ENCODE measurements at regions not wholly inside any gene's neighbourhood (a gene's known extent, or its start where the extent isn't known, plus 50 kb on each side); places are given as distances from the start of the nearest gene placed in this dataset.

DNA sequence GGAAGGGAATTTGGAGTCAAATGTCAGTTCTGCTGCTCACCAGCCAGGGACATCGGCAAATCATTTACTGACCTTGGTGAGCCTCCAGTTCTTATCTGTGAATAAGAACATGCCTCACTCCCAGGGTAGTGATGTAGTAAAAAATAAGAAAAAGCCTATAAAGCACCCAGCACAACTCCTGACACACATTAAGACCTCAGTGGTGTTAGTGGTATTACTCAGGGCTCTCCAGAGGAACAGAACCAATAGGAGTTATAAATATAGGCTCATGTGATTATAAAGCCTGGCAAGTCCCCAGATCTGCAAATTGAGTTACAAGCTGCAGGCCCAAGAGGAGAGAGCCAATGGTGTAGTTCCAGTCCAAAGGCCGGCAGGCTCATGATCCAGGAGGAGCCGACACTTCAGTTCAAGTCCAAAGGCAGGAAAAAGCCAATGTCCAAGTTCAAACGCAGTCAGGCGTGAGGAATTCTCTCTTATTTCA lies 71.3 kb upstream of the EYA2 start:
- DNase-seq (ENCODE audit: low spot score in 2 of 2), result no peak
- Histone ChIP-seq H3K9me3 (no peaks in the 10 kb centered on the region), H3K4me3 (no peak overlapping the region), H3K27ac (no peak overlapping the region), H3K4me1 (no peaks in the 10 kb centered on the region), H3K36me3 (no peaks in the 10 kb centered on the region), H3K27me3 (peaks cover 17% of the 10 kb centered on the region)
- WGBS, result 86% methylated on average over 5 of the region's 5 CpGs
- TF ChIP-seq EP300 (IDR thresholded peaks at IDR 0.05) (no peak), POLR2A (IDR thresholded peaks at IDR 0.05) (no peak), POLR2AphosphoS5 (IDR thresholded peaks at IDR 0.05) (no peak), CTCF (IDR thresholded peaks at IDR 0.05) (no peak)

GRCh38 chr20:46823753-46824152 lies 70.9 kb upstream of the EYA2 start:
- TF ChIP-seq POLR2AphosphoS5 (IDR thresholded peaks at IDR 0.05), result no peak
- TF ChIP-seq CTCF (IDR thresholded peaks at IDR 0.05), result no peak
- no peak for TF ChIP-seq EP300 (IDR thresholded peaks at IDR 0.05)
- TF ChIP-seq POLR2A (IDR thresholded peaks at IDR 0.05), result no peak
- Histone ChIP-seq H3K36me3 (no peaks in the 10 kb centered on the region), H3K9me3 (no peaks in the 10 kb centered on the region), H3K27me3 (peaks cover 19% of the 10 kb centered on the region), H3K27ac (no peak overlapping the region), H3K4me3 (no peak overlapping the region), H3K4me1 (no peaks in the 10 kb centered on the region)
- 65% methylated on average over 3 of the region's 3 CpGs for WGBS
- DNase-seq (ENCODE audit: low spot score in 2 of 2), result no peak

DNA sequence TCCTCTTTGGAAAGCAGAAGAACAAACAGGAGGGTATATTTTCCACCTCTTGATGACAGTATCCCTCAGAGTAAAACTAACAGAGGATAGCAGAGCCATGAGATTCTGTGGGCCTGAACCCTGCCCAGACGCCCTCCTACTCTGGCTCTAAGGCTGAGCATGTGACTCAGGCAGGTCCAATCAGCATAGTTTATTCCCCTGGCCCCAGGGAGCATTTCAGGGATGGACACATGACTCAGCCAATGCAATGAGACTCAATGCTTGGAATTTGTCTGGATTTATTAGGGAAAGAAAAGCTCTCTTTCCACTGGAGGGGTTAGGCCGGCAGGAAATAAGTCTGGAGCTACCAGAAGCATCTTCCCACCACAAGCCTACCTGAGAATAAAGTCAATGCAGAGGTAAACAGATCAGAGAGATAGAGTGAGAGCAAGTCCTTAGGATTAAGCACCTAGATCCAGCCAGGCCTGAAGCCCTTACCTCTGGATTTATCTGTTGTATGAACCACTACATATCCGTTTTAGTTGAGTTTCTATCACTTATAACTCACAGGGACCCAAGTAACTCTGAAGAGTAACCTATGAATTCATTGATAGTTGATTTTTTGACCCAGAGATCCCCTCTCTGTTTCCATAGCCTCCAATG lies 68.2 kb upstream of the EYA2 start:
- Histone ChIP-seq H3K4me3 (no peak overlapping the region), H3K9me3 (no peaks in the 10 kb centered on the region), H3K27ac (no peak overlapping the region), H3K27me3 (peaks cover 12% of the 10 kb centered on the region), H3K36me3 (no peaks in the 10 kb centered on the region), H3K4me1 (no peaks in the 10 kb centered on the region)
- 63% methylated on average over 3 of the region's 3 CpGs for WGBS
- TF ChIP-seq POLR2AphosphoS5 (IDR thresholded peaks at IDR 0.05) (no peak), CTCF (IDR thresholded peaks at IDR 0.05) (no peak), EP300 (IDR thresholded peaks at IDR 0.05) (no peak)
- DNase-seq (ENCODE audit: low spot score in 2 of 2), result no peak

DNA sequence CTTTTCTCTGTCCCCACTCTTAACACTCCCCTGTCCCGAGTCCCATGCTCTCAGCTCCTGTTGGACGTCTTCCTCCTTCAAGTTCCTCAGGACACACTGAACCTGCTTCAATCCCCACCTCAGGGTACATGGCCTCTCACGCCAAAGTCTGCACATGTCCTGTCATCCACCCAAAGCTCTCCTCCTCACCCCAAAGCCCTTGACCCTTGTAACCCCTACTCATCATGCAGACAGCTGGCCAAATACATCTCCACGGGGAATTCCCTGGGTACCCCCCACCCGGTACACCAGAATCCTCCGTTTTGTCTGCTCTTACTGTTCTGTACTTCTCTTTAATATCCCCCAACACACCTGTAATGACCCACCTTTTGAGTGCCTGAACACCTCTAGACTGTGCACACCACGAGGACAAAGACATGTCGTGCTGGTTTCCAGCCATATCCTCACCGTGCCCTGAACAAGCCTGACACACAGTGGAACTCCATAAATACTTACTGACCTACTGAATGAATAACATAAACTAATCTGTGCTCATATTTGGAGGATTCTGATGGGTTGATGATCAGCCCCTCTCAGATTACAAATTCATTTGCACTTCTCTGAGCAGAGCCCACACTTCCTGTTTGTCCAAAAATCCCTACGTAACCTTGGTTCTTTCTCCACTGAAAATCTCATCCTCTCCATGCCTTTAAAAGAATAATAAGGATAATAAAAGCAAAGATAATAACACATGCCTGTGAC lies 66.8 kb upstream of the EYA2 start:
- H3K4me3 ChIP-seq, result no peak overlapping the region
- H3K27ac ChIP-seq, result no peak overlapping the region
- DNase-seq (ENCODE audit: low spot score in 2 of 2), result no peak
- peaks cover 12% of the 10 kb centered on the region for H3K27me3 ChIP-seq
- no peaks in the 10 kb centered on the region for H3K36me3 ChIP-seq
- TF ChIP-seq CTCF (IDR thresholded peaks at IDR 0.05) (no peak), POLR2A (IDR thresholded peaks at IDR 0.05) (no peak), EP300 (IDR thresholded peaks at IDR 0.05) (no peak), POLR2AphosphoS5 (IDR thresholded peaks at IDR 0.05) (no peak)
- no peaks in the 10 kb centered on the region for H3K4me1 ChIP-seq
- H3K9me3 ChIP-seq, result no peaks in the 10 kb centered on the region
- 66% methylated on average over 10 of the region's 10 CpGs for WGBS

DNA sequence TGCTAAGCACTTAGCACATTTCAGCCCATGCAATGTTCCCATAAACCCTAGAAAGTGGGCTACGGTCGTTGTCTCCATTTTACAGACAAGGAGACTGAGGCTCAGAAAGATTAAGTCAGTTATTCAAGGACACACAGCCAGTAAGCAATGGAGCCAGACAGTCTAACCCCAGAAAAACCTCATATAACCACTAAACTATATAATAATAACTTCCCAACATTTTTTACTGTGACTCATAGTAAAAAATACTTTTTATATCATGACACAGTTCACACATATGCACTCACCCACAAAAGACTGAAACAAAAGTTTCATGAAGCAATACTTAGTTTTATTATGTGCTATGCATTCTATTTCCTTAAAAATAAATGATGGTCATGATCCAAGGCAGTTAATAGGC lies 66.2 kb upstream of the EYA2 start:
- TF ChIP-seq EP300 (IDR thresholded peaks at IDR 0.05) (no peak), POLR2A (IDR thresholded peaks at IDR 0.05) (no peak)
- DNase-seq (ENCODE audit: low spot score in 2 of 2), result no peak
- Histone ChIP-seq H3K4me3 (no peak overlapping the region), H3K27me3 (peaks cover 12% of the 10 kb centered on the region), H3K4me1 (no peaks in the 10 kb centered on the region), H3K36me3 (no peaks in the 10 kb centered on the region), H3K9me3 (no peaks in the 10 kb centered on the region), H3K27ac (no peak overlapping the region)
- WGBS, result 84% methylated on average over 2 of the region's 2 CpGs

Data from suprapubic skin (tissue), 4 donors.